Activated T-helper 1 cell treated with Interleukin-2 at 50 U/mL for 16 hours (primary cell): ENCODE measurements at regions not wholly inside any gene's neighbourhood (a gene's known extent, or its start where the extent isn't known, plus 50 kb on each side); places are given as distances from the start of the nearest gene placed in this dataset.
"Not testable (repeated sequence)": the region's sequence is repeated elsewhere in the genome, so short reads cannot be mapped to it uniquely, and the experiment has no call there.

Experiments used
- DNase-seq: peaks from one replicate; pipeline ENCODE4 v3.0.0-alpha.2; 2020; ENCODE audit warnings: low read depth

GRCh38 chr7:69203871-69204270 is 394.4 kb upstream of the AUTS2 start:
- no peak for DNase-seq

- DNase-seq = no peak
Observed at GRCh38 chr7:69204943-69205342, 393.3 kb upstream of the AUTS2 start.

GRCh38 chr7:69205581-69205980 is 392.7 kb upstream of the AUTS2 start:
- no peak for DNase-seq

GRCh38 chr7:69208276-69208675 is 390.0 kb upstream of the AUTS2 start:
- DNase-seq = no peak

- DNase-seq = no peak
Observed at GRCh38 chr7:69208848-69209247, 389.4 kb upstream of the AUTS2 start.

DNA sequence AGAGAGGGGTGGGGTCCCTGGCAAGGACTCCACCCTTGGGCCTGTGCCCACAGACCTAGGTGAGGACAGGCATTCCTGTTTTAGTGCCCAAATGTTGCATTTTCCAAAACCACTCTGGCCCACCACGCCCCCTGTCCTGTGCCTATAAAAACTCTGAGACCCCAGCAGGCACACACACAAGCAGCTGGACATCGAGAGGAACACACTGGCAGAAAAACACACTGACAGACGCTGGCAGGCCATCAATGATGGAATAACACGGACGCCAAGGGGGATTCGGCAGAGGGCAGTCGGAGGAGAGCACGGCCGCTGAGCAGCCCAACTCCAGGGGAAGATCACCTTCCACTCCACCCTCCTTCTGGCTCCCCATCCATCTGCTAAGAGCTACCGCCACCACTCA is 386.9 kb upstream of the AUTS2 start:
- no peak for DNase-seq

DNA sequence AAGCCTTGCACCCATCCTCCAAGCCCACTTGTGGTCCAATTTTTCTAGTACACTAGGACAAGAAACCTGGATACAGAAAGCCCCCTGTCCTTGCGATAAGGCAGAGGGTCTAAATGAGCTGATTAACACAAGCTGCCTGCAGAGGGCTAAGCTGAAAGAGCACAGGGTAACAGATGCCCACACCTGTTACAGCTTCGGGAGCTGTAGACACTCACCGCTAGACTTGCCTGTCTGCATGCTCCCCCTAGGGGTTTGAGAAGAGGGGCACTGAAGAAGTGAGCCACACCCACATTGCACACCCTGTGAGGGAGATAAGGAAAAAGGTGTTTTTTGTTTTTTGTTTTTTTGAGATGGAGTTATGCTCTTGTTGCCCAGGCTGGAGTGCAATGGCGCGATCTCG is 386.5 kb upstream of the AUTS2 start:
- no peak for DNase-seq

- DNase-seq = no peak
Observed at GRCh38 chr7:69213878-69214277, 384.4 kb upstream of the AUTS2 start.

DNA sequence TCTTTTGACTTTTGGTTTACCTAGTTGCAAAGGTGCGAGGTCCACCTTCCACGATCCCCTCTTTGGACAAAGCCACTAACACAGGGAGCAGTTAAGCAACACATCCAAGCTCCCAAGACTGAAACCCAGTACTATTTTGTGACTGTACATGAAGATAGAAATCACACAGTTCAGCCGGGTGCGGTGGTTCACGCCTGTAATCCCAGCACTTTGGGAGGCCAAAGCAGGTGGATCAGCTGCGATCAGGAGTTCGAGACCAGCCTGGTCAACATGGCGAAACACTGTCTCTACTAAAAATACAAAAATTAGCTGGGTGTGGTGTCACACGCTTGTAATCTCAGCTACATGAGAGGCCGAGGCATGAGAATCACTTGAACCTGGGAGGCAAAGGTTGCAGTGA is 382.8 kb upstream of the AUTS2 start:
- not testable (repeated sequence) for DNase-seq

GRCh38 chr7:69217516-69218350 is 380.5 kb upstream of the AUTS2 start:
- no peak for DNase-seq

- no peak for DNase-seq
Observed at GRCh38 chr7:69218576-69218975, 379.7 kb upstream of the AUTS2 start.

GRCh38 chr7:69219381-69219780 is 378.9 kb upstream of the AUTS2 start:
- no peak for DNase-seq

- DNase-seq = no peak
Observed at GRCh38 chr7:69225259-69225943, 372.9 kb upstream of the AUTS2 start.

- DNase-seq = no peak
Observed at GRCh38 chr7:69228212-69228811, 370.0 kb upstream of the AUTS2 start.

DNA sequence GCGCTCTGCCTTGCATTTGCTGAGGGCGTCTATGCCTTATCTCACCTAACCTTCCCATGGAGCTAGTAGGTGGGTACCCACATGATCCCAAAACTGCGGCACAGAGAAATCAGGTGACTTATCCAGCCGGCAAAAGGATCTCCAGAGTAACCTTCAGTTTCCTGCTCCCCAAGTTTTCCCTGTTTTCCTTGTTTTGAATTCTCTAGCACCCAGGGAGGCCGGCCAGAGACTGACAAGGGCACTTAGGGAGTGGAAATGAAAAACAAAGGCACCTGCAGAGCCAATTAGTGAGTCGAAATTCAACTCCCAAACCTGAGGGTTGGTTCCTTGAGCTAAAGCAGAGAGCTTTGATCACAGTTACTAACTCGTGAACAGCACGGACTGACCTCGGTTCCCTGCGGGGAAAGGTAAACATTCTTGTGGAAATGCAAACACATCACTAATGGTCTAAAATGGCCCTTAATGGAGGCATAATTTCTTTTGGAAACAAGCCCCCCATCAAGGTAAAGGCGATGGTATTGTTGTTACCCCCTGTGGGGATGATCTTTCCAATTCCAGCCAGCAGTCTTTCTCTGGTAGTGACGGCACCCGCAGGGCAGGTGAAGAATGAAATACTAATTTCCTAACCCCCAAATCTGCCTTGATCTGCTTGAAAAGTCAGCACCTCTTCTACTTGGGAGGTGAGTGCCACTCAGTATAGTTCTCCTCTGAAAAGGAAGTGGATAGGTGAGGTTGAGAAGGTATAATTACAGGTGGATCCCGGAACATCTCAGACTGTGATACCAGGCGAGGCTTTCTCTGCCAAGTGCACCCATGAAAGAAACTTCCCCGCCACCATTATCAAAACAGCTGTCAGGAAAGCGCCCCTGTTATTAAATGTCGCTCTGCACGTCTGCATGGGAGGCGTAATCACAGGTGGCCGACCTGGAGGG is 365.6 kb upstream of the AUTS2 start:
- DNase-seq = no peak

- no peak for DNase-seq
Observed at GRCh38 chr7:69237541-69237940, 360.7 kb upstream of the AUTS2 start.

- no peak for DNase-seq
Observed at GRCh38 chr7:69243016-69243415, 355.3 kb upstream of the AUTS2 start.

- DNase-seq = no peak
Observed at GRCh38 chr7:69244701-69245100, 353.6 kb upstream of the AUTS2 start.

DNA sequence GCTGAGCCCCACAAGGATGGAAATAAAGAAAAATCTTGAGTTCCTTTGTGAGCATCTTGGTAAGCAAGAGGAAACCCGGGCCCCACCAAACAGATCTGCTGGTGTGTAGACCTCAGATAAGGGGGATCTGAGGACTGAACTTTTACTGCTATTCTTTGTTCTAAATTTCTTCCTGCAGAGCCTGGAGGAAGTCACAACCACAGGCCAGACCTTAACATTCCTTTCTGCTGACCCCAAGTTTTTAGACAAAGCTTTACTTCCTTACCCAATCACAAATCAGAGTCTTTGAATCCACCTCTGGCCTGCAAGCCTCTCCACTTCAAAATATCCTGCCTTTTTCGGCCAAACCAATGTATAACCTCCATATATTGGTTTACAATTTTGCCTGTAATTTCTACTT is 352.6 kb upstream of the AUTS2 start:
- DNase-seq = no peak

DNA sequence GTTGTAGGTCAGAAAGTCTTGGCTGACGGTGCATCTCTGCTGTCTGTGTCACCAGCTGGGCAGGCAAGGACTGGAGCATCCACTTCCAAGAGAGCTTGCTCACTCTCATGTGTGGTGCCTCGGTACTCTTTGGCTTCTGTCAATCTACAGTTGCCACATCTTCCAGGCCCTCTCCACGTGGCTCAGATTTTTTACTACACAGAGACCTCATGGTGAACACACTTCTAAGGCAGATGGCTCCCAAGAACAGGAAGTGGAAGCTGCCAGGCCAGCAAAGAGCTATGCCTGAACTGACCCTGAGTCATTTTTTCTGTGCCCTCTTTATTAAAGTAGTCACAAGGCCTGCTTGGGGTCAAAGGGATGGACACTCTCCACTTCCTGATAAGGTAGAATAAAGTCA is 351.5 kb upstream of the AUTS2 start:
- DNase-seq = no peak

DNA sequence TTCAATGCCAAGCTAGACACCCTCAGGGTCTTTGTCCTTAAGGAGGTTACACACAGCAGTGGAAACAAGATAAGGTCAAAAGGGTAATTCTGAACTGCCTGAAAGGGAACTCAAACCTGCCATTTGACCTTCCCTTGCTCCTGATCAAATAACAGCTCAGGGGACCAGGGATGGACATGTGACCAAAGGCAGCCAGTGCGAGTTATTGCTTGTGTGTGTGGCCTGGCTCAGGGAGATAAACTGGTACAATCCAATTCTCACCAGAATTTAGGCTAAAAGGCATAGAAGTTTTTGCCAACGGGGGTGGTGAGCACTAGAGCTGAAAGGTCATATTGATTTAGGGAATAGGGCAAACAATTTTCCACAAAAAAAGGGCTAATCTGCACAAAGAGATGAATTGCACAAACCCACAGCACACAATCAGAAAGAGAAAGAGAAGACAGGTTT is 349.9 kb upstream of the AUTS2 start:
- DNase-seq = not testable (repeated sequence)

GRCh38 chr7:69250958-69251357 is 347.3 kb upstream of the AUTS2 start:
- no peak for DNase-seq
